ENCODE measurements at regions not wholly inside any gene's neighbourhood (a gene's known extent, or its start where the extent isn't known, plus 50 kb on each side); places are given as distances from the start of the nearest gene placed in this dataset.

DNA sequence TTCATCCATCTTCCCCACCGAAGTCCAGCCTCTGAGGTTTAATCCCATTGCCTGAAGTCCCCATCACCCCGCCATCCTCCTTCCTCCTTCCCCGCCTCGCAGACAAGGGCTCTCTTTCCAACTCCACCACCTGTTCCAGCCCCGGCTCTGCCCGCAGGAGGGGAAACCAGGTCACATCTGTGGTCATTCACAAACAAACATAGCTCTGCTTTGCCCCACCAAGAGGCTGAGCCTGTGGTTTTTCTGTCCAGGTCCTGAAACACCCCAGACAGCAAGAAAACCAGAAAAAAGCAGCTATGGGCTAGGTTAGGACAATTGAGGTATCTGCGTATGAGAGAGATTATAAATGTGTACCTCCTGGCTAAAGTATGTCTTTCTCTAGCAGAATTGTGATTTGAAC lies 144.7 kb downstream of the GLI2 start:
- peaks cover 82% of the 10 kb centered on the region for H3K4me1 Mint-ChIP-seq

DNA sequence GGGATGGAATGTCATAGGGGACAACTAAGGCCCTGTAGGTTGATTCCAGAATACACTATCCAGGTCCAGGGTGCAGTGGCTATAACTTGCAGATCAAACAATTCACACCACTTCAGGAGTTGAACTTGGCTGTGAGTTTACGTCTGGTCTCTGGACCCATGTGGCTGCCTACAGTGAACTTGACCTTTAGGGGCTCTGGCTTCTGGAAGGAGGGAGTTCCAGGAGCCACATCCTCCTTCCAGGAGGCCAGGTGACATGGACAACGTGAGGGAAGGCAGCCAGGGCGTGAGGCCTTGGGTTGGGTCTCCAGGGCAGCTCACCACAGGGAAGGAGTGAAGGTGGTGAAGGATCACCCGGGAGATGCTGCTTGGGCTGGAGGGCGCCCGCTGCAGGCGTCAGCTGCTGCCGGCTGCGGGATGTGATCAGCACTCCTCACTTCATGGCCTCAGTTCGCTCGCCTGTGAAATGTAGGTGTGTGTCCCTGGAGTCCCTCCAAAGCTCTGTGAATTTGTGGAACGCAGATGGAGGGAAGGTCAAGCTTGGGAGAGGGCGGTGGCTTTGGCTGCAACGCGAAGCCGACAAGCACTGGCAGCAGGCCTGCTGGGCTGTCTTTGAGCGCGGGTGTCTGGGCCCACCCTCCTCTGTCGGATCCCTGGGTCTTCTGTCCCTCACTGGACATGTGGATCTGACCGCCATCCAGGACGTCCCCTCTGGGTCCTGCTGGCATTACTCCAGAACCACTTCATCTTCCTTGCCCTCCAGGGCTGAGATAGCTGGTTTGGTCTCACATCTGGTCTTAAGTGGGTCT lies 146.5 kb downstream of the GLI2 start:
- Mint-ChIP-seq H3K36me3 (ENCODE audit: low read depth) (no peaks in the 10 kb centered on the region), H3K4me3 (no peak overlapping the region), H3K4me1 (peaks cover 84% of the 10 kb centered on the region), H3K27me3 (ENCODE audit: low read depth) (peaks cover 35% of the 10 kb centered on the region), H3K27ac (peak overlapping the region in 2 of 3 experiments; percentile 37 to 44), H3K9me3 (no peaks in the 10 kb centered on the region)
- TF ChIP-seq, protein P1, sequence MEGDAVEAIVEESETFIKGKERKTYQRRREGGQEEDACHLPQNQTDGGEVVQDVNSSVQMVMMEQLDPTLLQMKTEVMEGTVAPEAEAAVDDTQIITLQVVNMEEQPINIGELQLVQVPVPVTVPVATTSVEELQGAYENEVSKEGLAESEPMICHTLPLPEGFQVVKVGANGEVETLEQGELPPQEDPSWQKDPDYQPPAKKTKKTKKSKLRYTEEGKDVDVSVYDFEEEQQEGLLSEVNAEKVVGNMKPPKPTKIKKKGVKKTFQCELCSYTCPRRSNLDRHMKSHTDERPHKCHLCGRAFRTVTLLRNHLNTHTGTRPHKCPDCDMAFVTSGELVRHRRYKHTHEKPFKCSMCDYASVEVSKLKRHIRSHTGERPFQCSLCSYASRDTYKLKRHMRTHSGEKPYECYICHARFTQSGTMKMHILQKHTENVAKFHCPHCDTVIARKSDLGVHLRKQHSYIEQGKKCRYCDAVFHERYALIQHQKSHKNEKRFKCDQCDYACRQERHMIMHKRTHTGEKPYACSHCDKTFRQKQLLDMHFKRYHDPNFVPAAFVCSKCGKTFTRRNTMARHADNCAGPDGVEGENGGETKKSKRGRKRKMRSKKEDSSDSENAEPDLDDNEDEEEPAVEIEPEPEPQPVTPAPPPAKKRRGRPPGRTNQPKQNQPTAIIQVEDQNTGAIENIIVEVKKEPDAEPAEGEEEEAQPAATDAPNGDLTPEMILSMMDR (IDR thresholded peaks at IDR 0.05; ENCODE audit: unreplicated experiment in 3 of 3), result no peak

More for the DNA sequence above, 144.7 kb downstream of the GLI2 start:
- Mint-ChIP-seq H3K27ac (peak overlapping the region in 2 of 3 experiments; percentile 3 to 35), H3K36me3 (ENCODE audit: low read depth) (no peaks in the 10 kb centered on the region), H3K9me3 (no peaks in the 10 kb centered on the region), H3K4me3 (no peak overlapping the region), H3K27me3 (ENCODE audit: low read depth) (peaks cover 35% of the 10 kb centered on the region)
- TF ChIP-seq, protein P1 (IDR thresholded peaks at IDR 0.05; ENCODE audit: unreplicated experiment in 3 of 3), result no peak

DNA sequence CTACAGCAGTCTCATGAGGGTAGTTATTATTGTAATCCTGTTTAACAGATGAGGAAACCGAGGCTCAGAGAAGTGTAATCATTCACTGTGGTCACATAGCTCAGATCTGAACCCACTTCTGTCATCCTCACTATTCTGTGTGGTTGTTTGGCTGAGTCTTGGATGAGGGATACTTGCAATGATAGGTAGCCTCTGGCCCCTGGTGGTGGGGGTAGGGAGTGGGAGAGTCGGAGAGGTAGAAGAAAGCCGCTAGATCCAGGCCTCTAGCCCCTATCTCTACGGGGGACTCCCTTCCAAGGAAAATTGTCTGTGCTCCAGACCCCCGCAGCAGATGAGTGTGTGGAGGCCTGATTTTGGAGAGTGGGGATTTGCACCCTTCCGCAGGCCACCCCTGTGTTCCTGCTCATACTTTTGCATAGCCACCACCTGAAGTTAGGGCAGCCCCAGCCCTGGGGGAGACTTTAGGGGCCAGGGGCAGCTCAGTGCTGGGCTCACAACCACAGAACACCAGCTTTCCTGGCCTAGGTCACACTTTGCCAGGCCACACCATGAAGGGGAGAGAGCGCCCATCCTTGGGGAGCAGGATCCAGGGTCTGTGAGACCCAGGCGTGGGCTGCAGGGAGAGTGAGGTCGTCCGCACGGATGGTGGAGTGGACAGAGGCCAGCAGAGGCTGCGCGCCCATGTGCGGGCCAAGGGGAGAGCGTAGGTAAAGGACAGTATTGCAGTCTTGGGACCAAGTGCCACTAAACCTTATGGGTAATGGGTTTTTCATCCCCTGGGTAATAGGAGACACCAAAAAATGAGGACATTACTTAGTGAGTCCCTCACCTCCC lies 148.2 kb downstream of the GLI2 start:
- no peaks in the 10 kb centered on the region for H3K9me3 Mint-ChIP-seq
- no peak overlapping the region for H3K4me3 Mint-ChIP-seq
- peaks cover 33% of the 10 kb centered on the region for H3K27me3 Mint-ChIP-seq (ENCODE audit: low read depth)
- H3K36me3 Mint-ChIP-seq (ENCODE audit: low read depth), result no peaks in the 10 kb centered on the region
- TF ChIP-seq, protein P1 (IDR thresholded peaks at IDR 0.05; ENCODE audit: unreplicated experiment in 3 of 3), result no peak
- H3K27ac Mint-ChIP-seq, result peak overlapping the region; percentile 65 to 89 (median 76)
- H3K4me1 Mint-ChIP-seq, result peaks cover 86% of the 10 kb centered on the region

DNA sequence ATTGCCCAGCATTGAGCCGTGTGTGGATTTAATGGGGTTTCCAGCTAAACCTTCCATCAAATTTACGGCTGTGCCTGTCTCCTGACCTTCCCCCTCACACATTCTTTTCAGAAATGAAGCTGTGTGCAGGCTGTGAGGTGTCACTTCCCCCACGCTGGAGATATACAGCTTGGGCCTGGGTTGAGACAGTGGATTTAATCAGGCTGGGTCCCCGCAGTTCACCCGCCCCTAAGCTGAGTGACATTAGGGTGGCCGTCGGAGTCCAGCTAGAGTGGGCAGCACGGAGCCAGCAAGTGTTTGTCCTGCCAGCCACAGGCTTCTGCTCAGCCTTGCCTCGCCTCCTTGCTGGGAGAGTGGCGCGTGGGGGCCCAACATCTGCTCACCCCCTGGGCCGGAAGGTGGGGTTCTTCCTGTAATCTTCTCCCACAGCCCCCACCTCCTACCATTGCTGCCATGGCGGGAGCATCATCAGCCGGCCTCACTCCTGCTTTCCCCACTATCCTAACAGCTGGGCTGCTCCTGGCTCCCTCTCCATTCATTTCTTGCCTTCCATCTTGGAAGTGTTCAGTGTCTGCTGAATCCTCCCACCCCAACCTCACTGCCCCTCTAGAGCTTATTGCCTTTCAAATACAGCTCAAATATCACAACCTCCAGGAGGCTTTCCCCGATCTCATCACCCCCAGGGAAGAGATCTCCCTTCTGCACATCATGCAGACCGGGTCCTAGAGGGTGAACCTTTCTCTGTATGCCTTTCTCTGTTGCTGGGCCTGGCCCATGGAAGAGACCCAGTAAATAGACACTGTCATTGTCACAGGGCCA lies 149.0 kb downstream of the GLI2 start:
- Mint-ChIP-seq H3K4me3 (peak overlapping the region; percentile 3 to 42 (median 12)), H3K27me3 (ENCODE audit: low read depth) (peaks cover 28% of the 10 kb centered on the region), H3K4me1 (peaks cover 85% of the 10 kb centered on the region), H3K36me3 (ENCODE audit: low read depth) (no peaks in the 10 kb centered on the region), H3K9me3 (no peaks in the 10 kb centered on the region), H3K27ac (peak overlapping the region; percentile 65 to 89 (median 76))
- TF ChIP-seq, protein P1 (IDR thresholded peaks at IDR 0.05; ENCODE audit: unreplicated experiment in 3 of 3), result no peak

DNA sequence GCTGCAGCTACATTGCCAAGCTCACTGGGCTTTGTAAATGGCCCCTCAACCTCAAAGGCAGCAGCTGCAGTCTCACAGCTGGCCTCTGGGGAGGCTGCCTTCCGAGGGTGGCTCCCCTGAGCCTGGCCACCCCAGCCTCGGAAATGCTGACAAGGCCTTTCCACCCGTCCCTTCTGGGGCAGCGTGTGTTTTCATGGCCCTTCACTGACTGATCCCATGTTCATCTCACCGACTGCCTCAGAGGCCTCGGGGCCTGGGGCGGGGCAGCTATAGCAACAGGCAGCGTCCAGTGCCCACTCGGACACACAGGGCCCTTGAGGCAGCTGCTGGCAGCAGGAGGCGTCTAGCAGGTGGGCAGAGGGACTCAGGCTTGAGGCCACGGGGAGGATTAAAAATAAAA lies 149.7 kb downstream of the GLI2 start:
- Mint-ChIP-seq H3K4me3 (peak overlapping the region; percentile 17 to 37 (median 36)), H3K9me3 (no peaks in the 10 kb centered on the region), H3K36me3 (ENCODE audit: low read depth) (no peaks in the 10 kb centered on the region), H3K4me1 (peaks cover 80% of the 10 kb centered on the region), H3K27ac (peak overlapping the region; percentile 65 to 89 (median 76)), H3K27me3 (ENCODE audit: low read depth) (peaks cover 26% of the 10 kb centered on the region)
- TF ChIP-seq, protein P1 (IDR thresholded peaks at IDR 0.05; ENCODE audit: unreplicated experiment in 3 of 3), result no peak

Measured in nephron (organoid).